ENCODE measurements at regions not wholly inside any gene's neighbourhood (a gene's known extent, or its start where the extent isn't known, plus 50 kb on each side); places are given as distances from the start of the nearest gene placed in this dataset.

DNA sequence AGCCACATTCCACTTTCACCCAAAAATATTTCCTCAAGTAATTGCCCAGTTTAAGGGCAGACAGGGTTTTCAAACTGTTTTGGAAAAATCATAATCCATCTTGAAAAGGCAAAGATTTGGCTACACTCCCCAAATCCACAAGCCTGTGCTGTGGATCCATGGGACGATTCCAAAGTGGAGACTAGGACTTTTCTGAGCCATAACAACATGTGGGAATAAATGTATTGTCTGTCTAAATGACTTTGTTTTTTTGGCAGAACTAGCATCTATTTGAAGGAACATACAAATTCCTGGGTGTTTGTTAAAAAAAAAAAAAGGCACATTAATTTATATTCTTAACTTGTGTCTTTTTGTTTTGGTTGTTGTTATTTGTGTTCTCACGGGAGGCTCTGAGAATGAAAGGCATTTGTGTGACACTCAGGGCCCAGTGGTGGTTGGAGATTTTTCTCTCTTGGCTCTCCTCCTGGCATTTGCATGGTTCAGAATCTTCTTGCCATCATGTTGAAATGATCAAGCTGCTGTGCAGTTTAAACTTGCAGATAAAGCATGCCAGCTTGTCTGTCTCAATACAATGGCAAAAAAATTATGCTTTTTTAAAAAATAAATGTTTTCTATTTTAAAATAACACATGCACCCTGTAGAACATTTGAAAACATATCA lies 277.4 kb downstream of the EN1 start:
- no peak overlapping the region for H3K4me2 ChIP-seq (ENCODE audit: low read length)

DNA sequence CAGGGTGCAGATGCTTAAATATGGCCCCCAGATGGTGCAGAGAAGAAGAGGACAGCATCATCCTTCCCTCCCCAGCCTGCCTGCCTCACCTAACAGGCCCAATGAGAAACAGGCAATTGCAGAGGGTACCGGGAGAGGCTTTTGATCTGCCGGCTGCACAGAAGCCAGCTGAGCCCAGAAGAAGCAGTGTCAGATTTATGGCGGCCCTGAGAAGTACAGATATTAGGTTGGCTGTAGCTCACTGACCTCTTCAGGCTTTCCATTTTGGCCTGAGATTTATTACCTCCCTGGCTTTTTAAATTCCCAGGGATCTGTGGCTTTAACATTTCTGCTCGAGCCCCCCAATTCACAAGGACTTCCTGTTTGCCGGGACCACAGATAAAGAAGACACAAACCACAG lies 278.7 kb downstream of the EN1 start:
- Histone ChIP-seq H2AFZ (ENCODE audit: low read depth, low read length) (no peak overlapping the region), H3K27me3 (ENCODE audit: insufficient read depth, low read depth, low read length) (no peaks in the 10 kb centered on the region), H3K27ac (ENCODE audit: low read length) (no peak overlapping the region), H4K20me1 (ENCODE audit: insufficient read depth) (no peaks in the 10 kb centered on the region), H3K9me3 (ENCODE audit: low read length) (no peaks in the 10 kb centered on the region), H3K4me3 (ENCODE audit: low read length) (no peak overlapping the region), H3K9me2 (ENCODE audit: insufficient read depth, low read length) (no peaks in the 10 kb centered on the region), H3F3A (ENCODE audit: insufficient read depth, low read length, poor library complexity, severe bottlenecking) (no peaks in the 10 kb centered on the region), H3K36me3 (ENCODE audit: insufficient read depth, low read length) (no peaks in the 10 kb centered on the region), H3K9ac (ENCODE audit: low read length) (no peak overlapping the region), H3K79me2 (replicated peaks; ENCODE audit: insufficient read depth, low read length) (no peaks in the 10 kb centered on the region), H3K4me2 (ENCODE audit: low read length) (no peak overlapping the region)
- TF ChIP-seq EZH2 (IDR thresholded peaks at IDR 0.05; ENCODE audit: borderline replicate concordance, insufficient read depth, low read length, poor library complexity, severe bottlenecking): no peak
- no peak for TF ChIP-seq MXI1 (conservative IDR thresholded peaks at IDR 0.05; ENCODE audit: poor library complexity, severe bottlenecking)
- no peak for TF ChIP-seq POLR2AphosphoS5 (IDR thresholded peaks at IDR 0.05)
- TF ChIP-seq, protein P1, sequence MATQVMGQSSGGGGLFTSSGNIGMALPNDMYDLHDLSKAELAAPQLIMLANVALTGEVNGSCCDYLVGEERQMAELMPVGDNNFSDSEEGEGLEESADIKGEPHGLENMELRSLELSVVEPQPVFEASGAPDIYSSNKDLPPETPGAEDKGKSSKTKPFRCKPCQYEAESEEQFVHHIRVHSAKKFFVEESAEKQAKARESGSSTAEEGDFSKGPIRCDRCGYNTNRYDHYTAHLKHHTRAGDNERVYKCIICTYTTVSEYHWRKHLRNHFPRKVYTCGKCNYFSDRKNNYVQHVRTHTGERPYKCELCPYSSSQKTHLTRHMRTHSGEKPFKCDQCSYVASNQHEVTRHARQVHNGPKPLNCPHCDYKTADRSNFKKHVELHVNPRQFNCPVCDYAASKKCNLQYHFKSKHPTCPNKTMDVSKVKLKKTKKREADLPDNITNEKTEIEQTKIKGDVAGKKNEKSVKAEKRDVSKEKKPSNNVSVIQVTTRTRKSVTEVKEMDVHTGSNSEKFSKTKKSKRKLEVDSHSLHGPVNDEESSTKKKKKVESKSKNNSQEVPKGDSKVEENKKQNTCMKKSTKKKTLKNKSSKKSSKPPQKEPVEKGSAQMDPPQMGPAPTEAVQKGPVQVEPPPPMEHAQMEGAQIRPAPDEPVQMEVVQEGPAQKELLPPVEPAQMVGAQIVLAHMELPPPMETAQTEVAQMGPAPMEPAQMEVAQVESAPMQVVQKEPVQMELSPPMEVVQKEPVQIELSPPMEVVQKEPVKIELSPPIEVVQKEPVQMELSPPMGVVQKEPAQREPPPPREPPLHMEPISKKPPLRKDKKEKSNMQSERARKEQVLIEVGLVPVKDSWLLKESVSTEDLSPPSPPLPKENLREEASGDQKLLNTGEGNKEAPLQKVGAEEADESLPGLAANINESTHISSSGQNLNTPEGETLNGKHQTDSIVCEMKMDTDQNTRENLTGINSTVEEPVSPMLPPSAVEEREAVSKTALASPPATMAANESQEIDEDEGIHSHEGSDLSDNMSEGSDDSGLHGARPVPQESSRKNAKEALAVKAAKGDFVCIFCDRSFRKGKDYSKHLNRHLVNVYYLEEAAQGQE (IDR thresholded peaks at IDR 0.05; ENCODE audit: borderline replicate concordance): no peak
- TF ChIP-seq TAF1 (IDR thresholded peaks at IDR 0.05; ENCODE audit: low read depth): no peak
- TF ChIP-seq, protein P2, sequence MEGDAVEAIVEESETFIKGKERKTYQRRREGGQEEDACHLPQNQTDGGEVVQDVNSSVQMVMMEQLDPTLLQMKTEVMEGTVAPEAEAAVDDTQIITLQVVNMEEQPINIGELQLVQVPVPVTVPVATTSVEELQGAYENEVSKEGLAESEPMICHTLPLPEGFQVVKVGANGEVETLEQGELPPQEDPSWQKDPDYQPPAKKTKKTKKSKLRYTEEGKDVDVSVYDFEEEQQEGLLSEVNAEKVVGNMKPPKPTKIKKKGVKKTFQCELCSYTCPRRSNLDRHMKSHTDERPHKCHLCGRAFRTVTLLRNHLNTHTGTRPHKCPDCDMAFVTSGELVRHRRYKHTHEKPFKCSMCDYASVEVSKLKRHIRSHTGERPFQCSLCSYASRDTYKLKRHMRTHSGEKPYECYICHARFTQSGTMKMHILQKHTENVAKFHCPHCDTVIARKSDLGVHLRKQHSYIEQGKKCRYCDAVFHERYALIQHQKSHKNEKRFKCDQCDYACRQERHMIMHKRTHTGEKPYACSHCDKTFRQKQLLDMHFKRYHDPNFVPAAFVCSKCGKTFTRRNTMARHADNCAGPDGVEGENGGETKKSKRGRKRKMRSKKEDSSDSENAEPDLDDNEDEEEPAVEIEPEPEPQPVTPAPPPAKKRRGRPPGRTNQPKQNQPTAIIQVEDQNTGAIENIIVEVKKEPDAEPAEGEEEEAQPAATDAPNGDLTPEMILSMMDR (IDR thresholded peaks at IDR 0.05; ENCODE audit: poor library complexity, severe bottlenecking): no peak
- no peak for TF ChIP-seq RAD21 (conservative IDR thresholded peaks at IDR 0.05)
- no peak for TF ChIP-seq SMC3 (conservative IDR thresholded peaks at IDR 0.05; ENCODE audit: poor library complexity)
- no peak for TF ChIP-seq EP300 (conservative IDR thresholded peaks at IDR 0.05; ENCODE audit: poor library complexity, severe bottlenecking)

More for the DNA sequence above, 277.4 kb downstream of the EN1 start:
- H4K20me1 ChIP-seq (ENCODE audit: insufficient read depth): no peaks in the 10 kb centered on the region
- H2AFZ ChIP-seq (ENCODE audit: low read depth, low read length): no peak overlapping the region
- TF ChIP-seq MXI1 (conservative IDR thresholded peaks at IDR 0.05; ENCODE audit: poor library complexity, severe bottlenecking) (no peak), RAD21 (conservative IDR thresholded peaks at IDR 0.05) (no peak), TAF1 (IDR thresholded peaks at IDR 0.05; ENCODE audit: low read depth) (no peak), EP300 (conservative IDR thresholded peaks at IDR 0.05; ENCODE audit: poor library complexity, severe bottlenecking) (no peak), POLR2AphosphoS5 (IDR thresholded peaks at IDR 0.05) (no peak), EZH2 (IDR thresholded peaks at IDR 0.05; ENCODE audit: borderline replicate concordance, insufficient read depth, low read length, poor library complexity, severe bottlenecking) (no peak)
- TF ChIP-seq, protein P1 (IDR thresholded peaks at IDR 0.05; ENCODE audit: borderline replicate concordance): no peak
- no peaks in the 10 kb centered on the region for H3K79me2 ChIP-seq (replicated peaks; ENCODE audit: insufficient read depth, low read length)
- no peaks in the 10 kb centered on the region for H3K27me3 ChIP-seq (ENCODE audit: insufficient read depth, low read depth, low read length)
- no peaks in the 10 kb centered on the region for H3F3A ChIP-seq (ENCODE audit: insufficient read depth, low read length, poor library complexity, severe bottlenecking)
- H3K27ac ChIP-seq (ENCODE audit: low read length): no peak overlapping the region
- no peak overlapping the region for H3K4me3 ChIP-seq (ENCODE audit: low read length)
- H3K36me3 ChIP-seq (ENCODE audit: insufficient read depth, low read length): no peaks in the 10 kb centered on the region
- H3K9ac ChIP-seq (ENCODE audit: low read length): no peak overlapping the region
- H3K9me3 ChIP-seq (ENCODE audit: low read length): no peaks in the 10 kb centered on the region
- H3K9me2 ChIP-seq (ENCODE audit: insufficient read depth, low read length): no peaks in the 10 kb centered on the region
